HG03108 (cell line): ENCODE measurements at regions not wholly inside any gene's neighbourhood (a gene's known extent, or its start where the extent isn't known, plus 50 kb on each side); places are given as distances from the start of the nearest gene placed in this dataset.
"Not testable (repeated sequence)": the region's sequence is repeated elsewhere in the genome, so short reads cannot be mapped to it uniquely, and the experiment has no call there.

Source experiments
- ATAC-seq: cut with Tn5 transposase; IDR thresholded peaks from one replicate; pipeline ENCODE4 v1.9.1; 2021; ENCODE audit warnings: moderate library complexity; ENCODE audit not compliant: unreplicated experiment

GRCh38 chr22:47407461-47408025, 645.1 kb downstream of the TBC1D22A start:
- no peak for ATAC-seq

GRCh38 chr22:47406896-47407295, 644.4 kb downstream of the TBC1D22A start:
- ATAC-seq: no peak

GRCh38 chr22:47406180-47406834, 643.9 kb downstream of the TBC1D22A start:
- ATAC-seq: no peak

GRCh38 chr22:47405222-47405621, 642.8 kb downstream of the TBC1D22A start:
- not testable (repeated sequence) for ATAC-seq

- ATAC-seq: no peak
Measured at GRCh38 chr22:47402876-47403525, 640.6 kb downstream of the TBC1D22A start.

- ATAC-seq: no peak
Measured at GRCh38 chr22:47401976-47402770, 639.7 kb downstream of the TBC1D22A start.

GRCh38 chr22:47401592-47401898, 639.1 kb downstream of the TBC1D22A start:
- no peak for ATAC-seq

GRCh38 chr22:47400701-47401591, 638.5 kb downstream of the TBC1D22A start:
- ATAC-seq: no peak

GRCh38 chr22:47400131-47400530, 637.7 kb downstream of the TBC1D22A start:
- not testable (repeated sequence) for ATAC-seq

- no peak for ATAC-seq
Measured at GRCh38 chr22:47398921-47399790, 636.7 kb downstream of the TBC1D22A start.

- ATAC-seq: no peak
Measured at GRCh38 chr22:47398491-47398890, 636.0 kb downstream of the TBC1D22A start.

GRCh38 chr22:47397673-47398072, 635.2 kb downstream of the TBC1D22A start:
- no peak for ATAC-seq

GRCh38 chr22:47396515-47396914, 634.1 kb downstream of the TBC1D22A start:
- ATAC-seq: no peak

GRCh38 chr22:47396105-47396504, 633.7 kb downstream of the TBC1D22A start:
- no peak for ATAC-seq

- no peak for ATAC-seq
Measured at GRCh38 chr22:47395481-47395880, 633.0 kb downstream of the TBC1D22A start.

GRCh38 chr22:47394504-47395440, 632.3 kb downstream of the TBC1D22A start:
- ATAC-seq: no peak

GRCh38 chr22:47393191-47393590, 630.7 kb downstream of the TBC1D22A start:
- ATAC-seq: no peak

GRCh38 chr22:47392729-47393128, 630.3 kb downstream of the TBC1D22A start:
- no peak for ATAC-seq

- no peak for ATAC-seq
Measured at GRCh38 chr22:47392054-47392347, 629.6 kb downstream of the TBC1D22A start.
